Astrocyte (in vitro differentiated cells and primary cell): ENCODE measurements at regions not wholly inside any gene's neighbourhood (a gene's known extent, or its start where the extent isn't known, plus 50 kb on each side); places are given as distances from the start of the nearest gene placed in this dataset.

Source experiments
- CTCF ChIP-seq: IDR thresholded peaks from 2 replicates; pipeline ENCODE4 v1.5.1; 2011; ENCODE audit warnings: low read depth, mild to moderate bottlenecking, inconsistent platforms, low read length, moderate library complexity; ENCODE audit not compliant: insufficient read depth
- EZH2 ChIP-seq: IDR thresholded peaks from 2 replicates; pipeline ENCODE4 v1.6.1; 2012; ENCODE audit warnings: mild to moderate bottlenecking, low read length, inconsistent platforms; ENCODE audit not compliant: insufficient read depth

DNA sequence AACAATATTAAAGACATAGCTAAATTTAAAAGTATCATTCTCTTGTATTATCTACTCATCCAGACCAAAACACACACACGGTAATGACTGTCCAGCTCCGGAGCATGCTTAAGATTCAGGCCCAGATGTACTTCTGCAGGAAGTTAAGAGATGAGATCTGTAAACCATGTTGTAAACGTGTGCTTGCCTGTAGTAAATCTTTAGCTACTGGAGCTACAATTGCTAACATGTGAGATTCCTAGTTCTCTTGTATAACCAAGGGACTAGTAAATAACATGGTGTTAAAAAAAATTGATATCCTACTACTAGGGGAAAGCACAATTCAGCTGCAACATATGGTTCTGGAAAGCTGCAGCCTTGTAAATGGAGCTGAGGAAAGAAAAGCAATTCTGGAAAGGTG, 651.7 kb upstream of the CCDC54 start:
- no peak for TF ChIP-seq EZH2
- TF ChIP-seq CTCF: no peak
